Thyroid gland (tissue), 4 donors: ENCODE measurements at regions not wholly inside any gene's neighbourhood (a gene's known extent, or its start where the extent isn't known, plus 50 kb on each side); places are given as distances from the start of the nearest gene placed in this dataset.

ENCODE experiments used
- POLR2A ChIP-seq, 2 donors: fragments of 450-650 bp; IDR thresholded peaks; one replicate each; pipeline ENCODE4 v1.6.1; 2017; ENCODE audit warnings: antibody characterized with exemption in 2 of 2, mild to moderate bottlenecking in 2 of 2, moderate library complexity in 1 of 2
- TF ChIP-seq, protein P1 (sequence below), 6 experiments: fragments of 200-600 bp in 3 of 6; fragments of 450-650 bp in 3 of 6; sonication (generic) in 3 of 6; IDR thresholded peaks; one replicate each; pipeline ENCODE4 v1.5.1; 2016 to 2019; ENCODE audit warnings: antibody characterized with exemption in 6 of 6, mild to moderate bottlenecking in 2 of 6, inconsistent platforms in 1 of 6, moderate library complexity in 1 of 6

DNA sequence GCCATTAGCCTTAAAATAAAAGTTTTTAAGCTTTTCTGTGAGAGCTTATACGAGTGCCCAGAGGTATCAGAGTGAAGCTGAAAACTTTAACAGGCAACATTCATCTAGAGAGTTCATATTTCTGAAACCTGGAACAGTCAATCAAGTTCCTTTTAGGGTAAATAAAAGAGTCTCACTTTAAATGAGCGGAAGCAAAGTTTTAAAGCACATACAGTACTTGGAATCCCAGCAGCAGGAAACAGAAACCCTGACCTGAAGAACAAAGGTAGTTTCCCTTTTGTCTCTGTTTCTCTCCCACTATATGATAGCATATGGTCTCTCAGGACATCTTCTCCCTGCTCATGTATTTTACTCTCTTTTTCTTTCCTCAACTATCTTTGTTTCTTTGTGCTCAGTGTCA, 153.0 kb downstream of the ASB9 start:
- TF ChIP-seq, protein P1, sequence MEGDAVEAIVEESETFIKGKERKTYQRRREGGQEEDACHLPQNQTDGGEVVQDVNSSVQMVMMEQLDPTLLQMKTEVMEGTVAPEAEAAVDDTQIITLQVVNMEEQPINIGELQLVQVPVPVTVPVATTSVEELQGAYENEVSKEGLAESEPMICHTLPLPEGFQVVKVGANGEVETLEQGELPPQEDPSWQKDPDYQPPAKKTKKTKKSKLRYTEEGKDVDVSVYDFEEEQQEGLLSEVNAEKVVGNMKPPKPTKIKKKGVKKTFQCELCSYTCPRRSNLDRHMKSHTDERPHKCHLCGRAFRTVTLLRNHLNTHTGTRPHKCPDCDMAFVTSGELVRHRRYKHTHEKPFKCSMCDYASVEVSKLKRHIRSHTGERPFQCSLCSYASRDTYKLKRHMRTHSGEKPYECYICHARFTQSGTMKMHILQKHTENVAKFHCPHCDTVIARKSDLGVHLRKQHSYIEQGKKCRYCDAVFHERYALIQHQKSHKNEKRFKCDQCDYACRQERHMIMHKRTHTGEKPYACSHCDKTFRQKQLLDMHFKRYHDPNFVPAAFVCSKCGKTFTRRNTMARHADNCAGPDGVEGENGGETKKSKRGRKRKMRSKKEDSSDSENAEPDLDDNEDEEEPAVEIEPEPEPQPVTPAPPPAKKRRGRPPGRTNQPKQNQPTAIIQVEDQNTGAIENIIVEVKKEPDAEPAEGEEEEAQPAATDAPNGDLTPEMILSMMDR (IDR thresholded peaks at IDR 0.05): no peak
- TF ChIP-seq POLR2A (IDR thresholded peaks at IDR 0.05): no peak
